ENCODE measurements at regions not wholly inside any gene's neighbourhood (a gene's known extent, or its start where the extent isn't known, plus 50 kb on each side); places are given as distances from the start of the nearest gene placed in this dataset.
"Not testable (repeated sequence)": the region's sequence is repeated elsewhere in the genome, so short reads cannot be mapped to it uniquely, and the experiment has no call there.

DNA sequence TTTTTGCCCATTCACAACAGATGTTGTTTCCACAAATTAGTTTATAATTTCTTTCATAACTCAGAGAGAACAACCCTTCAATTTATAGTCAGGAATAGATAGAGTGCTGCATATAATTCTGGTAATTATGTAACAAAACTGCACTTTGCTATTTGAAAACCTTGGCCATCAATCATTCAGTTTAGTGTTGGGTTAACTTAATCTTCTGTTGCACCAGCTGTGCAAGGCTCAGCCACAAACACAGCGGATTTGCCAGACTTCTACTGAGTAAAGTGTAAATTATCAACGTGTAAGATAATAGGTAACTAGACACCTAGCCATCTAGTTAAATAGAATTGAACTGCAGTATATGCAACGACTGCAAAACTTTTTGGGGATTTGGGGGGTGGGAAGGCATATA, 1064.3 kb upstream of the EPHA6 start:
- DNase-seq (ENCODE audit: low spot score), result no peak

GRCh38 chr3:95751509-95751908, 1062.9 kb upstream of the EPHA6 start:
- peak; percentile 38 for DNase-seq (ENCODE audit: low spot score)

- DNase-seq (ENCODE audit: low spot score), result peak; percentile 32
Measured at GRCh38 chr3:95752199-95752598, 1062.2 kb upstream of the EPHA6 start.

DNA sequence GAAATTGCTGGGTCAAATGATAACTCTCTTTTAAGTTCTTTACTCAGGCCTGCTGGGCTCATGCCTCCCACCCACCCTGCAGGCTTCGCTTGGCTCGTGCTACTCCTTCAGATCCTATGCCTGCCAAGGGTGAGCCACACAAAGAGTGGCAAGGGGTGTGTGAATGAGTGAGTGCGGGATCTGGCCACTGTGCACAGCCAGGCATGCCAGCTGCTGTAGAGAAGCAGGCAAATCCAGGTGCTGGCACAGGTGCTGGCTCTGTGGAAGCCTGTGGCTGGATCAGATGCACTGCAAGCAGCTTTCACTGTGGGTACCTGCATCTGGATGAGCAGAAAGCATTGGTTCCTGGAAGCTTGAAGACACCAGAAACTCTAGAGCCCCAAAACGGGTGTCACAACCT, 1055.7 kb upstream of the EPHA6 start:
- no peak for DNase-seq (ENCODE audit: low spot score)

DNA sequence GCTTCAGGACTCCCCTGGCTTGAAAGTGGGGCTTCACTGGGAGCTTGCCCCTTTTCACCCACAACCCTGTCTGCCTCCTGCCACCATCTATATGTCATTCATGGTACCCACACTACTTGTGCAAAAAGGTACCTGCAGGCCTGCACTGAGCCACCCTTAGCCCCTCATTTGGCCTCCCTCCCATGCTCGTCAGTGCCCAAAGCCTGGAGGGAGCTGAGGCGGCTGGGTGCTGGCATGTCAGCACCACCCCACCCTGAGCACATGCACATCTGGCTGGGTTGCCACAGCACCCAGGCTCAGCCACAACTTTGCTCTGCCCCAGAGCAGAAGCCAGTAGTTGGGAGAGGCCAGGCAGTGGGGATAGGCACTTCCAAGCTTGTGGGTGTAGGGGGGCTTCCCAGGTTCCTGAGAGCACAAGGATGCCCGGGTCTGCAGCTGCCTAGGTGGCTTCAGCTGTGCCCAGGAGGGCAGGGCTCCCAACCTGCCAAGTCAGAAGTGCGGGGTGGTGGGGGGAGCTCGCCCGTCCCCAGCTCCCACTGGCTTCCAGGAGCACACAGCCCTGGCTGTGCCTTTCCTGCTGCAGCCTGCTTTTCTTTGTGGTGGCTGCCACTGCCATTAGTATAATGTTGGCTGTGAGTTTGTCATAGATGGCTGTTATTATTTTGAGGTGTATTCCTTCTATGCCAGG, 1054.6 kb upstream of the EPHA6 start:
- DNase-seq (ENCODE audit: low spot score), result no peak

DNA sequence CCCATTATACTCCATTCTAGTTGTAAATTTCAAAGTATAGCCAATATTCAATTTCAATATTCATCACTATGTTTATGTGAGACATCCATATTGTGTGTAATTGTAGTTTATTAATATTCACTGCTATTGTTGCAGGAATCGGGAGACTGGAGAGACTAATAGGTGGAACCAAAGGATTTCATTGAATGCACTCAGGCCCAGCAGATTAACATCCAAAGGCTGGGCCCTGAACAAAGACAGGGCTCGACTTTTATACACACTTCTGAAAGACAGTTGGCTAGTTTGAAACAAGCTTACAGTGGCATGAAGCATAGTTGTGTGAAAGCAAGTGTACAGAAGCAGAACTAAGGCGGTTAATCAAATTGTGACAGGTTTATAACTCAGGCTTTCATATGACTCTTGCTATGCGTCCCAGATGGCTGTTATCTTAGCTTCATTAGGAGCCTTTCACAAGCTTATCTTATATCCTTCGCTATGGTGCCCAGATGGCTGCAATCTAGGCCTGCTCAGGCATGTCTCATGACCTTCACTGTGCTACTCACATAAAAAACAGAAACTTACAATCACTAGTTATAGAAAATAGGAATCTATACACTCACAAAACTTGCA, 1038.8 kb upstream of the EPHA6 start:
- no peak for DNase-seq (ENCODE audit: low spot score)

DNA sequence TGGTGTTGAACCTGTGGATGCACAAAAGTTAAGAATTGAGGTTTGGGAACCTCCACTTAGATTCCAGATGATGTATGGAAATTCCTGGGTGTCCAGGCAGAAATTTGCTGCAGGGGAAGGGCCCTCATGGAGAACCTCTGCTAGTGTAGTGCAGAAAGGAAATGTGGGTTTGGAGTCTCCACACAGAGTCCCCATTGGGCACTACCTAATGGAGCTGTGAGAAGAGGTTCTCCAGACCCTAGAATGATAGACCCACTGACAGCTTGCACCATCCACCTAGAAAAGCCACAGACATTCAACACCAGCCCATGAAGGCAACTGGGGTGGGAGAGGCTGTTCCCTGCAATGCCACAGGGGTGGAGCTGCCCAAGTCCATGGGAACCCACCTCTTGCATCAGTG, 1032.8 kb upstream of the EPHA6 start:
- no peak for DNase-seq (ENCODE audit: low spot score)

GRCh38 chr3:95789111-95789510, 1025.3 kb upstream of the EPHA6 start:
- no peak for DNase-seq (ENCODE audit: low spot score)

DNA sequence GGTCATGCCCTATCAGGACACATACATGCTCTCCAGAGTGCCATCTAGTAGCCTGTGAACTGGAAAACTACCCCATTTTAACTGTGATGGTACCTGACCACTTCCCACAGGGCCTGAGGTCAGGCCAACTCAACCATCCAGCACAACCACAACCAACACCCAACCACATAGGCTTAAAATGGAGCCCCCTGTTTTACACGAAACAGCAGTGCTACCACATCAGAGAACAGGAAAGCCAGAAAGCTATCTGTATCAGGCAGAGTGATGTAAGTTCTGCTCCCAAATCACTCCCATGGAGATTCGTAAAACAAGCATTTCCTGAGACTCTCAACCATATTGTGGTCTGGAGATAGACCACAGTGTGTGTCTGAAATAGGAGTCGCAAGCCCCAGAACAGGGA, 1017.3 kb upstream of the EPHA6 start:
- DNase-seq (ENCODE audit: low spot score), result no peak

GRCh38 chr3:95798628-95799027, 1015.8 kb upstream of the EPHA6 start:
- DNase-seq (ENCODE audit: low spot score), result no peak

DNA sequence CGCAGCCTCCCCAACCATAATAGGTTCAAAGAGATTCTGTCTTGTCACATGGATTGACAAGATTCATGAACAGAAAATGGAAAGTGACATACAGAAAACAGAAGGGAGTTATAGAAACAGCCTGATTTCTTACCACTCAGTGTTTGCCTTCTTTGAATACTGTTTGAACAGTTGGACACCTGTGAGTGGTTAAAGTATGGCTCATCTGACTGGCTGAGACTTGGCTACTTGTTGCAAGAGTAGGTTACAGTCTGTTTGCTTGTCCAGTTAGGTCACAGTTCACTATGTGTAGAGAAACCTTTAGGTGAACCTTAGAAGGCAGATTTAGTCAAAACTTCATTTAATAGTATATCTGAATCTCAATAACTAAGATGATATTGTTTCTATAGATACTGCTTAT, 1003.9 kb upstream of the EPHA6 start:
- peak; percentile 33 for DNase-seq (ENCODE audit: low spot score)

- no peak for DNase-seq (ENCODE audit: low spot score)
Measured at GRCh38 chr3:95813244-95813643, 1001.1 kb upstream of the EPHA6 start.

GRCh38 chr3:95815828-95816227, 998.6 kb upstream of the EPHA6 start:
- peak; percentile 21 for DNase-seq (ENCODE audit: low spot score)

GRCh38 chr3:95826419-95826818, 988.0 kb upstream of the EPHA6 start:
- no peak for DNase-seq (ENCODE audit: low spot score)

- DNase-seq (ENCODE audit: low spot score), result no peak
Measured at GRCh38 chr3:95832146-95832545, 982.2 kb upstream of the EPHA6 start.

DNA sequence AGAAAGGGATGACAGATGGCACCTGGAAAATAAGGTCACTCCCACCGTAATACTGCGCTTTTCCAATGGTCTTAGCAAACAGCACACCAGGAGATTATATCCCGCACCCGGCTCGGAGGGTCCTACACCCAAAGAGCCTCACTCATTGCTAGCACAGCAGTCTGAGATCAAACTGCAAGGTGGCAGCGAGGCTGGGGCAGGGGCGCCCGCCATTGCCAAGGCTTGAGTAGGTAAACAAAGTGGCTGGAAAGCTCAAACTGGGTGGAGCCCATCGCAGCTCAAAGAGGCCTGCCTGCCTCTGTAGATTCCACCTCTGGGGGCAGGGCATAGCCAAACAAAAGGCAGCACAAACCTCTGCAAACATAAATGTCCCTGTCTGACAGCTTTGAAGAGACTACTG, 953.8 kb upstream of the EPHA6 start:
- DNase-seq (ENCODE audit: low spot score), result not testable (repeated sequence)

DNA sequence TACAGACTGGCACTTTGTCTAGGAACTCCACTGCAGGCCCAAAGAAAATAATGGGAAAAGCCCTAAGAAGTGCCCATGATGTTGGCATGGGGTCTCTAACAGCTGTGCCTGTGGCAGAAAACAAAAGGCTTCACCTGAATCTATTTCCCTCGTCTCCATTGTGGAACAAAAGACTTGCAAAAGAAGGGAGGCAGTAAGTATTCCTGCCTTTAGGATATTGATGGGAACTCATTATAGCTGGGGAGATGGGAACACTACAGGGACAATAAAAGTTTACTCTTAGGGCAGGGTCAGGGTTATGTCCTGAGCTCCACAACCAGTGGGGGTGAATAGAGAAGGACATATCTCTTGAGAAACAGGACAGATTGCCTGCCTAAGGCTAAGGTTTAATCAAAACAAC, 930.6 kb upstream of the EPHA6 start:
- DNase-seq (ENCODE audit: low spot score), result no peak

DNA sequence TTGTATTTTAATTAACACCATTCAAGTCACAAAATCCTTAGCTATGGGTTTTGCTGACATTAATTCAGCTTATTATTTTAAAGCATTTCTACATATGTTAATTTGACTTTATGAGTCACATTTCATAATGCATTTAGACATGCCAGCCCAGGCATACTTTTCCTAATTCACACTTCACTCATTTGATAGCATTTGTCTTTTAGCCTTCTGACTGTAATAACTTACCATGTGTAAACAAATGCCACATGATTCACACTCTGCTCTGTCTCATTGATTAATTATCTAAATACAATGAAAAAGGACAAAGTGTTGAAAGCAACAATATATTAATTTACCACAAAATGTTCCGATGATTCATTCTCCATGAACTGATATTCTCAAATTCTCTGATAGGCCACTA, 927.8 kb upstream of the EPHA6 start:
- DNase-seq (ENCODE audit: low spot score), result no peak

DNA sequence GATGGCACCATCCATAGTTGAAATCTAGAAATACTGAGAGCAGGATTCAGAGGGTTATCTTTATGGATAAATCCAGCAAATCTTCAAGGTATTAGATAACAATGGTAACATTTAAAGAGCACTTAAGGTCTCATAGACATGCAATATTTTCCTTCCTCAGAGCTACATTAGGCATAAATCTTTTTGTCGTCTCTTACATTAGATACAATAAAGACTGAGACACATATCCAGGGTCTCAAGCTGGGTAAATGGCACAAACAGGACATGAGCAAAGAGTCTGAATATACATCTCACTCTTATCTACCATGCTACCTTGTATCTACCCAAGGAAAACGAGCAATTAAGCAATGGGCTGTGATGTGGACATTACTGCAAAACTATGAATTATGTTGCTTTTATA, 927.3 kb upstream of the EPHA6 start:
- no peak for DNase-seq (ENCODE audit: low spot score)

GRCh38 chr3:95894820-95895219, 919.6 kb upstream of the EPHA6 start:
- no peak for DNase-seq (ENCODE audit: low spot score)

DNA sequence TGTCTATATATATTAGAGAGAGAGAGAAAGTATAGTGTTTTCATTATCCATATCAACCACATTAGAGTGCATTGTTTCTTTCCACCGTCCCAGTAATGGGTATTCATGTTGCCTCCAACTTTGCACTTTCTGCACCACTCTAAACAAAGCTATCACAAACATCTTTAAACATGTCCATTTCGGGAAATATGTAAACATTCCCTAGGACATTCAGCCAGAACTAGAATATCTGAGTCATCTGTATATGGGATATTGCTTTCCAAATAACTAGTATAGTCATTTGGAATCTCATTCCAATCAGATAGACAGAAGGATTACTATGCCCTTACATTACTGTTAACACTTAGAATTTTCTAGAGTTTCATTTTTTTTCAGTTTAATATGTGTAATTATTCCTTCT, 914.9 kb upstream of the EPHA6 start:
- DNase-seq (ENCODE audit: low spot score), result no peak

DNA sequence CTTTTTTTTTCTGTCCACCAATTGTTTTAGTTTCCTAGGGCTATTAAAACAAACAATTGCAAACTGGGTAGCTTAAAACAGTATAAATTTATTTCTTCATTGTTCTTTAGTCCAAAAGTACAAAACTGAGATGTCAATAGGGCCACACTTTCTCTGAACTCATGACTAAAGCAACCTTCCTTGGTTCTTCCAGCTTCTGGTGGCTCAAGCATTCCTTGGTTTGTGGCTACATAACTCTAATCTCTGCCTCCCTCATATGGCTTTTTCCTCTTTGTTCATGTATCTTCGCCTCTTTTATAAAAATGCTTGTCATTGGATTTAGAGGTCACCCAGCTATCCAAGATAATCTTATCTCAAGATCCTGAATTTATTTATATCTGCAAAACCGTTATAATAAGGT, 914.5 kb upstream of the EPHA6 start:
- DNase-seq (ENCODE audit: low spot score), result no peak

GRCh38 chr3:95901948-95902347, 912.4 kb upstream of the EPHA6 start:
- DNase-seq (ENCODE audit: low spot score), result no peak

DNA sequence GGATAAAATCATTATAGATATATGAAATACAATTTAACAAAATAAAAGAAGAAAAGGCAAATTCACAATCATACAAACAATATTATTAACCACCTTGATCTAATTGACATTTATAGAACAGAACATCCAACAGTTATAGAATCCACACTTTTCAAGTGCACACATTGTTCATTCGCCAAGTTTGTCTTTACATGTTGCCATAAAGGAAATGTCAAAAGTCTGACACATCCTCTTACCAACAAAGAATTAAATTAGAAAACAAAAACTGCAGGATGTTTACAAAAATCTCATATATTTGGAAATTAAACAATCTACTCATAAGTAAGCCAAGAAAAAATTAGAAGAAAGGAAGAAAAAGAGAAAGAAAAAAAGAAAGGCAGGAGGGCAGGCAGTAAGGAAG, 909.2 kb upstream of the EPHA6 start:
- no peak for DNase-seq (ENCODE audit: low spot score)
